NCI-H2171 (cell line): ENCODE measurements at regions not wholly inside any gene's neighbourhood (a gene's known extent, or its start where the extent isn't known, plus 50 kb on each side); places are given as distances from the start of the nearest gene placed in this dataset.
"Not testable (repeated sequence)": the region's sequence is repeated elsewhere in the genome, so short reads cannot be mapped to it uniquely, and the experiment has no call there.

Experiments
- DNase-seq: peaks from one replicate; lab custom pipeline; 2025; lab: John Stamatoyannopoulos, UW

GRCh38 chr2:198293281-198293680, 488.9 kb downstream of the PLCL1 start:
- DNase-seq, result no peak

- DNase-seq, result no peak
Measured at GRCh38 chr2:198289811-198290210, 485.4 kb downstream of the PLCL1 start.

DNA sequence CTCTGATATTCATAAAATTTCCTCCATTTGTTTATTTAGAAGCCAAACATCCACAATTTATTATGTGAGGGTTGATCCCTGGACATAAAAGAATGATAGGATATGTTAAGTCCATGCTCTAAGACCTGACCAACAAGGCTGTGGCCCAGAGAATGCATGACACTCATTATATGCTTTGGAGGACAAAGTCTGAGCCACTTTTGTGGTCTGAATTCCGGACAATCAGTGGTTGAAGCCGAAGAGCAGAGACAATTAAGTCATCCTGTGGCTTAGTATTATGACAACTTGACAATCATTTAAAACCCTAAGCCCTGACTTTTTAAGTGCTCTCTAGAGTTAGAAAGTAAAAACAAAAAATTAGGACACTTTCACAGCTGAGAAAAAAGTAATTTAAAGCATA, 483.3 kb downstream of the PLCL1 start:
- no peak for DNase-seq

DNA sequence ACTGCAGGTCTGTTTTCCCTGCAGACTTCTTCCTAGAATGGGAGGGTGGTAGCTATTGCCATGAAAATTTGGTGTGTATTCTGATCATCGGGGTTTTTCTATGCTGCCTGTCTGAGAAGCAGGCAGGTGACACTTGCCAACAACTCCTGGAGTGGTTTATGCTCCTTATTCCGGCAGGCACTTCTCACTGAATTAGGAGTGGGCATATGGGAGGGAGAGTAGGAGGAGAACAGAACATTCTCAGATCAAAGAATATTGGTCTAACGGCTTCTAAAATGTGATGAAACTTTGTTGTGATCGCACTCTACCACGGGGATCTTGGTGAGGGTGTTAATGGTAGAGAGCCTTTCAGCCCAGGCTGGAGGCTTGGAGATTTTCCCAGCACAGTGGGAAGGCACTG, 480.8 kb downstream of the PLCL1 start:
- DNase-seq, result no peak

DNA sequence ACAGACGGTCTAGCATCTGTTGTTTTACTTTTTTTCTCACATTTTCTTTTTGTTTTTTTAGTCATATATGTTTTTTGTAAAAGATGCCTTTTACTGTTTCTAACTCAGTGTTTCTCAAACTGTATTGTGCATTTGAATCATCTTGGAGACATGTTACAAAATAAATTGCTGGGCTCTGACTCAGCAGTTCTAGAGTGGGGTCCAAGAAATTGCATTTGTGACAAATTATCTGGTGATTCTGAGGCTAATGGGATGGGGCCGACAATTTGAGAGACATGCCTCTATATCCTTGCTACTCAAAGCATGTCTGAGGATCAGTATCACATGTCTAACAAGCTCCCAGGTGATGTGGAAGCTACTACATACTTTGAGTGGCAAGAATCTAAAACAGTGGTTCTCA, 478.8 kb downstream of the PLCL1 start:
- DNase-seq, result no peak

DNA sequence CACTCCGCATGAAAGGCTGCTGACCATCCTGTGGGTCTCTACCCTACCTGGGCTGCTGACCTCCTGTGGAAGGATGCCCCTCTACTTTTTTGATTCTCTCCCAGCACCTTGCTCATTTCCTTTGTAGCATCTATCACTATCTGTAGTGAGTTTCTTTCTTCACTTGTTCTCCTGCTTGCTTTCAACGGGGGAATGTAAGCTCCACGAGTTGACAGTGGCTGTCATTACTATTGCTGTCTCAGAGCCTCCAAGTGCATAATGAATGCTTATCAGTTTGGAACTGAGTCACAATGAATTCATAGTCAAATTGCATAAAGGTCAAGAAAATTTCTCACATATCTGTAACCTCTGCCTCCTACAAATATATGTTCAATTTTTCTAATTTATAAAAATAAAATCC, 477.7 kb downstream of the PLCL1 start:
- no peak for DNase-seq

GRCh38 chr2:198280145-198280544, 475.8 kb downstream of the PLCL1 start:
- DNase-seq, result no peak

DNA sequence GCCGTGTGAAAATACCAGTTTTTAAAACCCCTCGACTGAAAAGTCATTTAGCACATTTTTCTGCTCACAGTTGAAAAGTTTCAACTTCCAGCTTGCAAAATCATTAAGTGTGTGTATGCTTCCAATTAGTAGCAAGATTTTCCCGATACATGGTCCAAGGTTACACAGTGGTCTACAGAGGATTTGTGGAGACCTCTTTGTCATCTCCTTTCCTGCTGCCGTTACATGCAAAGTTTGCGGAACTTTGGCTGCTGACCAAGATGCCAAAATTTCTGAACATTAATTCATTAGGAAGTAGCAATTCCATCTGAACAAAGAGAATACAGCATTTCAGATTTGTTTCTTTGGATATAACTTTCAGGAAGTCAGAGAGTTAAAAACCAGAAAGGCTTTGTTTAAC, 474.6 kb downstream of the PLCL1 start:
- no peak for DNase-seq

GRCh38 chr2:198277181-198277580, 472.8 kb downstream of the PLCL1 start:
- no peak for DNase-seq

- DNase-seq, result no peak
Measured at GRCh38 chr2:198273660-198274059, 469.3 kb downstream of the PLCL1 start.

DNA sequence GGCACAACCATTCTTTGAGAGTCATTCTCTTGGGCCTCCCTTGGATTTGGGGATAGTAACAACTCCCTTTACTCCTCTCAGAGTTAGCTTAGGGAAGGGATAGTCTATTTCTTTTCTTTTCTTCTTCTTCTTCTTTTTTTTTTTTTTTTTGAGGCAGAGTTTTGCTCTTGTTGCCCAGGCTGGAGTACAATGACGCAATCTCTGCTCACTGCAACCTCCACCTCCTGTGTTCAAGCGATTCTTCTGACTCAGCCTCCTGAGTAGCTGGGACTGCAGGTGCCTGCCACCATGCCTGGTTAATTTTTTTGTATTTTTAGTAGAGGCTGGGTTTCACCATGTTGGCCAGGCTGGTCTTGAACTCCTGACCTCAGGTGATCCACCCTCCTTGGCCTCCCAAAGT, 465.8 kb downstream of the PLCL1 start:
- not testable (repeated sequence) for DNase-seq

- no peak for DNase-seq
Measured at GRCh38 chr2:198268519-198268918, 464.1 kb downstream of the PLCL1 start.

DNA sequence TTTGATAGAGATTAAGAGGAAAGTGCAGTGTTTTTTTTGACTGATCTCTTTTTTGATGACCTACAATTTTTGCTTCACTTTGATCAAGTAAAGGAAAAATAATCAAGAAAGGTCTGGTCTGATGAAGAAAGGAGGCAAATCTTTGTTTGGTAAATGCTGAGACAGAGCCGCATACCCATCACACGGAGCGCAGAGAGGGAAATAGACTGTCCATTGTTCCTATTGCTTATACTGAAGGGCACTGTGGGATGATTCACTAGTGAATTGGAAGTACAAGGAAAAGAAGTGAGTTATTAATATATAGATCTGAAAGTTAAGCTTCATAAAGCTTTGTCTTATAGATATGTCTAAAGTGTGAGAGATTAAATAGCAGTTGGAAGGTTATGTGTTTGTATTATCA, 455.1 kb downstream of the PLCL1 start:
- no peak for DNase-seq

- DNase-seq, result no peak
Measured at GRCh38 chr2:198254536-198255090, 450.2 kb downstream of the PLCL1 start.

GRCh38 chr2:198253995-198254394, 449.6 kb downstream of the PLCL1 start:
- no peak for DNase-seq

GRCh38 chr2:198252472-198252871, 448.1 kb downstream of the PLCL1 start:
- DNase-seq, result no peak

DNA sequence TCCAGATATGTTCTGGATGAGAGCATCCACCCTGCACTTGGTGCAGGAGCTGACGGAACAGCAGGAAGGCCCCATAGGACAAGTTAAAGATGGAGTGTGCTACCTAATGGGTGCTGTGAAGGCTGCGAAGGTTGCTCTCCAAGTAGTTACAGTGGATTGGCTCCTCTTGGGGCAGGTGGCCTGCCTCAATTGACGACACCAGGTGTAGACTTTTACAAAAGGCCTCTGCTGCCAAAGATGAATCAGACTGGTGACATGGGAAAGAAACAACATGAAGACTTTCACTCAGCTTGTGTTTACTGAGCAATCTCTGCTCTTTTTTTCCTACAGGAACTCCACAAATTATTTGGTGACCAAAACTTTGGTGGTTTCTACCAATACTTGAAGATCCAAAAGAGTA, 437.7 kb downstream of the PLCL1 start:
- DNase-seq, result no peak

GRCh38 chr2:198238429-198238828, 434.0 kb downstream of the PLCL1 start:
- no peak for DNase-seq

DNA sequence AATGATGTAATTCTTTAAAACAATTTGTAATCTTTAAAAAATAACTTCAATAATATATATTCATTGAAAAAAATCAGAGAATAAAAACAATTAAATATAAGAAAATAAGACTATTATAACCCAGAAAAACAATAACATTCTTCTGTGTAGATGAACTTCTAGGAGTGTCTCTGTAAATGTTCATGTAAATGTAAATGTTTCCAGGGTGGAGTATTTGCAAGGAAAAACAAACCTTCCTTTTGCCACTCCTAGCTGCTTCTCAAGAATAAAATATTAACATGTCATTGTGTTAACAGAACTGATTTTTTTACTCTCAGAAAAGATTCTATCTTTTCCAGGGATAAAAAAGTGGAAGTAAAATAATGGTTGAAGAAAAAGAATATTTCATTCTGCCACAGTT, 431.9 kb downstream of the PLCL1 start:
- DNase-seq, result no peak

DNA sequence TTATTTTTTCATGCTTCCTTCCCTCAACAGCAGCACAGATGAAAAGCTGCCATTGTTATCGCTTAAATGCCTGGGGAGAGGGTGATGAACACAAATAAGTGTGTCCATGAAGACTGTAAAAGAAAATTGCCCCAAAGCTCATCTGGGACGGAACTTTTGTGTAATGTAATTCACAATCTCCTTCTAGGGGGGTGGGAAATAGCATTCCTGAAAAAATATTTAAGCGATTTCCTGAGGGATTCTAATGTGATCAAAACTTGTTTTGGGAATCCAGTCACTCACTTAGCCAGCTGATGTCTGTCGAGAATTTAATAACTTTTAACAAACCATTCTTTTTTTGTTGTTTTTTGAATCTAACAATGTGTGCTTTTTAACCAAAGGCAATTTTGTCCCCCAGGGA, 427.9 kb downstream of the PLCL1 start:
- DNase-seq, result no peak

DNA sequence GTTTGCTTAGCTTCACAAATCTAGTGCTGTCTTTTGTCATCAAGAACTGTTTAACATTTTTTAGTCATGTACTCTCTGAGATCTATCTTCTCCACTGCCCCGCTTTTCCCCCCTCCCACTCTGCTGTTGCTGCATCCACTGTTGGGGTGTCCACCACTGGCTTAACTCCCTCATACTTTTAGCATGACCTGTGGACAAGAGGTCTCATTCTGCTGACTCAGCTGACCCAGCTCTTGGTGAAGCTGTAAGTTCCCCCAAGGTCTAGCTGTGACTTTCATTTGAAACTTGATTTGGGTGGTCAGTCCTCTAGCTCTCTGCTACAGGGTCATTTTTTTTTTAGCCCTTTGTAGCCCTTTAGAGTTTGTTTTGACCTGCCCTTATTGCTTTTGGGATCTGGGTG, 427.2 kb downstream of the PLCL1 start:
- no peak for DNase-seq

- no peak for DNase-seq
Measured at GRCh38 chr2:198220763-198221610, 416.6 kb downstream of the PLCL1 start.

DNA sequence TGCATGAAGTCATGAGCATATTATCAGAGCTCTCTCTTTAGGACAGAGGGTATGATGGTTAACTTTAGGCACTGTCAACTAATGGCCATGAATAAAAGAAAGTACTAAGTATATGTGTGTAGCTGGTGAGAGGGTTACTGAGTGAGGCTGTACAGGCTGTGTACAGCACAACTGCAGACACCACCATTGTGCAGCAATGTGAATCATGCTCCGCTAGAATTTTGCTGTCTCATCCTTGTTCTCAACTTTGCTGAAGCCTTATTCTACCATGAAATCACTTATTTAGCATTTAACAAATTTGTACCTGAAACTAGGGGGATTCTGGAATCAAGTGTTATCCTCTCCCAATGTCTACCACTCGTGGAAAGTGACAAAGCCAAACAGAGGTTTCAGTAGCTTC, 414.9 kb downstream of the PLCL1 start:
- DNase-seq, result no peak

- no peak for DNase-seq
Measured at GRCh38 chr2:198214114-198214596, 409.8 kb downstream of the PLCL1 start.
